Vagina (tissue), 2 donors: ENCODE measurements at regions not wholly inside any gene's neighbourhood (a gene's known extent, or its start where the extent isn't known, plus 50 kb on each side); places are given as distances from the start of the nearest gene placed in this dataset.

ENCODE experiments used
- CTCF ChIP-seq, 3 experiments: fragments of 450-650 bp in 2 of 3; fragments of 200-600 bp in 1 of 3; sonication (generic) in 1 of 3; IDR thresholded peaks; one replicate each; pipeline ENCODE4 v1.5.1; 2017 to 2019; ENCODE audit warnings: antibody characterized with exemption in 3 of 3, mild to moderate bottlenecking in 2 of 3, moderate library complexity in 2 of 3
- POLR2A ChIP-seq, 2 donors: fragments of 450-650 bp; IDR thresholded peaks; one replicate each; pipeline ENCODE4 v1.6.1; 2017; ENCODE audit warnings: antibody characterized with exemption in 2 of 2, mild to moderate bottlenecking in 2 of 2, moderate library complexity in 2 of 2
- POLR2AphosphoS5 ChIP-seq, 2 donors: sonication (generic); formaldehyde crosslinking; IDR thresholded peaks; one replicate each; pipeline ENCODE4 v1.9.0; 2017; ENCODE audit warnings: antibody characterized with exemption in 2 of 2, mild to moderate bottlenecking in 2 of 2, low read depth in 1 of 2; ENCODE audit not compliant: insufficient read depth in 1 of 2

DNA sequence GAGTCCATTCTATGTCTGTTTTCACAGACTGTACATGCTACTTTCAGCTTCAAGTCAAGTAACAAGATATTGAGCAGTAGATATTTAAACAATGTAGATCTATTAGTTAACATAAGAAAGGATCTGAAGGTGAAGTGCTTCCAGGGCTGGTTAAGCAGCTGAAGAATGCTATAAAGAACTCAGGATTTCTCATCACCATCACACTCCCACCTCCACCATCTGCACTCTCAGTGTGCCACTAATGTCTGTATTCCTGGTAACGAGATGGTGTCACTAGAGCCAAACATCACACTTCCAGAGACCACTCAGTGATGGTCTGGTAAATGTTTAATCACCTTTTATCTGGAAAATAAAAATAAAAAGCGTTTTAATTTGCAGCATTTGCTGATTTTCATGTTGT, 224.0 kb upstream of the FERD3L start:
- no peak for TF ChIP-seq POLR2AphosphoS5 (IDR thresholded peaks at IDR 0.05; ENCODE audit: insufficient read depth in 1 of 2, low read depth in 1 of 2)
- TF ChIP-seq POLR2A (IDR thresholded peaks at IDR 0.05) = no peak
- TF ChIP-seq CTCF (IDR thresholded peaks at IDR 0.05) = no peak
